Cardiac septum (tissue), 1 donor: ENCODE measurements at regions not wholly inside any gene's neighbourhood (a gene's known extent, or its start where the extent isn't known, plus 50 kb on each side); places are given as distances from the start of the nearest gene placed in this dataset.

Experiments used
- DNase-seq: peaks from one replicate; pipeline ENCODE4 v3.0.0-alpha.2; 2020; ENCODE audit warnings: low spot score
- intact Hi-C: fragments of 100-400 bp; cut with DNase I; formaldehyde crosslinking; loops from one replicate; pipeline ENCODE4 v1.14.0; 2022
- donor health status: DM: no; HTN: no; CAD: no.

DNA sequence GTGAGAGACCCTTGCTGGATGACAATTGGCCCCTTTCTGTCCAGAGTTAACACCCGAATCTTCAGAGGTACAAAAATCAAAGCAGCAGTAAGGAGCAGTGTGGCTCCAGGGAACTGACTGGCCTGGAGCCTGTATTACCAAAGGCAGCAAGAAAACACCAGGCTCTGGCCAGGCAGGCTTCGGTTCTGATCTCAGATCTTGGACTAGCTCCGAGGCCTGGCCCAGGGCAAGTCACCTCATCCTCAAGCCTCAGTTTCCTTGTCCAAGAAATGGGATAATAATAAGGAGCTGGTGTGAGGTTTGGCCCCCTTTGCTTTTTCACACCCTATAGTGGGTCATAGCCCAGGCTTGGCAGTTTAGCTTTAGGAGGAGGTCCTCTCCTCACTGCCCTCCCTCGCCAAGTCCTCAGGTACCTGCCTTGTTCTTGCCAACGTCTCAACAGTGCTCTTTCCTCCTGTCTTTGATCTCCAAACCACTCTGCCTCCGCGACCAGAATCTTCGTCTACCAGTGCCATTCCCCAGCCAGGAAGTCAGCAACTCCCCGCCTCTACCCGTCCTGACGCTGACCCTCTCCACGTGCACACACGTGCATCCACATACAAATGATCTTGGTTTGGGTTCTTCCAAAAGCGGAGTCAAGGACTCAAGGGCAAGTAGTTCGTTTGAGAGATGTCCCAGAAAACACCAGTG lies 82.6 kb upstream of the TLE3 start:
- intact Hi-C loops, result no loop called here
- peak; percentile 44 for DNase-seq

DNA sequence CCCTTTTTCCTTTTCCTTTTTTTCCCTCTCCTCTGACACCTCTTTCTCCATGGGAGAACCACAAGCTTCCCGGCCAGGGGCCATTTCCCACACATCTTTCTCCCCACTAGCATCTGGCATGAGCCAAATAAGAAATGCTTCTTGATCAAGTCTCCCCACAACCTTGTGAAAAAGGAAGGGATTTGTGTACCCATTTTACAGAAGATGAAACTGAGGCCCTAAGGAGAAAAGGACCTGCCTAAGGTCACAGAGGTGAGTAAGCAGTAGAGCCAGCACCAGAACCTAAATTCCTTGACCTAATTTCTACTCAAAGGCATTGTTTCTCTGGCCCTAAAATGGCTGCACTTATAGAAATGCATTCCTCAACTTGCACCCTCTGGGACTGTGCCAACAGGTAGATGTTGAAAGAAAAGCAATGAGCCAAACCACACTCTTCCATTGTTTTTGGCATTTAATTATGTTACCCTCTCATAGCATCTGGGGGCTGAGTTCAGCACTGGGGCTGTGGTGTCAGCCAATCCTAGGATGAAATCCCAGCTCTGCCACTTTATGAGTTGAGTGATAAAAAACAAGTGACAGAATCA lies 81.7 kb upstream of the TLE3 start:
- intact Hi-C loops, result no loop called here

DNA sequence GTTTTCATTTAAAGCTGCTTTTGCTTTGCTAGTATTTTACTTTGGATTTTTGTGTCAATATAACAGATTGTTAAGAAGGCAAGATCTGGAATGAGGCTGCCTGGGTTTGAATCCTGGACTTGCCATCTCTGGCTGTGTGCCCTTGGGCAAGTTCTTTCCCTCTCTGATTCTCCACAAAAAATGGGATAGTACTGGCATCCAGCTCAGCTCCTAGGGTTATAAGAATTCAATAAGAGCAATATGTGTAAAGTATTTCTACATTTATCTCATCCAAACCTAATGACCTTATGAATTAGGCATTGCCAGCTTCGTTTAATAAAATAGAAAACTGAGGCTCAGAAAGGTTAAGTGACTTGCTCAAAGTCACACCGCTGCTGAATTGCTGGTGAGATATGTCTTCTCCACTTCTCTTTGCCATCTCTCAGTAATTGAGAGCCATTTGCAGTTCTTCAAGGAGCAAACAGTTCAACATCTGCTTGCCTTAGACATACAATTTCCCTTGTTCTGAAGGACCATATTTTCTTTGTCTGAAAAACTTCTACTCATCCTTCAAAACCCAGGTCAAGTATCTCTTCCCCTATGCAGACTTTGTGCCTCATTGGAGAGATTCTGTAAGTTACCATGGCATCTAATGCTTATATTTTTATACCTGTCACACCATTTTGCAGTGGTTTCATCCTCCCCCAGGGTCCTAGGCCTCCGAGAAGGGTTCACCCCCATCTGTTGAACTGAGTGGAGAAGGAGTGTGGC lies 80.8 kb upstream of the TLE3 start:
- peak; percentile 12 for DNase-seq
- intact Hi-C loops, result no loop called here

More for the DNA sequence above, 81.7 kb upstream of the TLE3 start:
- DNase-seq, result peak; percentile 27

DNA sequence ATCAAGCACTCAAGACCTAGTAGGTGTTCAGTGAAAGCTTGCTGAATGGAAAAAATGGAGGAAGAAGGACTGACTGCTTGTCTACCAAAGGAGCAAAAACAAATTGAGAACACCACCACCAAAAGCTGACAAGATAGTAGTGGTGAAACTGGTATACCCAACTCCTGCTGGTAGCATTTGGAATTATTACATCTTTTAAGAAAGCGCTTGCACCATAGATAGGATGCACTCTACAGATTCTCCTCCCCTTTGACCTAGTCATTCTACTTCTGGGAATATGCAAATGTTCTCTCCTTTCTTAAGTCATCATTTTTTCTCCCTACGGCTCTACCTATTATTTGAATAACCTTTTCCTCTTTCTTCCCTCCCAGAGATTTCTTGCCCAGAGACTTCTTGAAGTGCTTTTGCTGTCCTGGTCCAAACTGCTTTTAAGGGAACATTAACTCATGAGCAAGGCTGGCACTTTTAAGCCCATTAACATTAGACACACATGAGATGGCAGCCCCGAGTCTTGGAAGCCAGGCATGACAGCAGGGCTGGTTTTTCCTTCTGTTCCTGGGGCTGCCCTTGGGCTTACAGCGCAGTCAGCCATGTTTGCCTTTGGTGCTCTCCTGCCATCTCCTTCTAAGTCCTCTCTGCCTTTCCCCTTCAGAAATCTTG lies 75.0 kb upstream of the TLE3 start:
- intact Hi-C loops, result no loop called here
- peak; percentile 54 for DNase-seq

DNA sequence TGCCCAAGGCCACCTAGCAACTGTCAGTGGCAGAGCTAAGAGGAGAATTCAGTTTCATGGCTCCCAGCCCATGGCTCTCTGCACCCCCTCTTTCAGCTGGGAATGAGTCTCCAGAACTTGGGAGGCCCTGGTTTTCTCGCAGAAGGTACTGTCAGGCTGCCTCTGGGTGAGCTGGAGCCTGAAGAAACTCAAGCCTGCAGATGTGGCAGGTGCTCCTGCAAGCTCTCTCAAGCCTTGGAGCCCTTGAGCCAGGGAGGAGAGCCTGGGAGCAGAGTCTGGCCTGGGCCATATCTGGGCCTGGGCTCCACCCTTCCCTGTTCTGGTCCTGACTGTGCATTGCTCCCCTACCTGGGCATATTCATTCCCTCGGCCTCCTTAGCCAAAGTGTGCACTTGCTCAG lies 74.4 kb upstream of the TLE3 start:
- intact Hi-C loops, result no loop called here
- DNase-seq, result peak; percentile 51

DNA sequence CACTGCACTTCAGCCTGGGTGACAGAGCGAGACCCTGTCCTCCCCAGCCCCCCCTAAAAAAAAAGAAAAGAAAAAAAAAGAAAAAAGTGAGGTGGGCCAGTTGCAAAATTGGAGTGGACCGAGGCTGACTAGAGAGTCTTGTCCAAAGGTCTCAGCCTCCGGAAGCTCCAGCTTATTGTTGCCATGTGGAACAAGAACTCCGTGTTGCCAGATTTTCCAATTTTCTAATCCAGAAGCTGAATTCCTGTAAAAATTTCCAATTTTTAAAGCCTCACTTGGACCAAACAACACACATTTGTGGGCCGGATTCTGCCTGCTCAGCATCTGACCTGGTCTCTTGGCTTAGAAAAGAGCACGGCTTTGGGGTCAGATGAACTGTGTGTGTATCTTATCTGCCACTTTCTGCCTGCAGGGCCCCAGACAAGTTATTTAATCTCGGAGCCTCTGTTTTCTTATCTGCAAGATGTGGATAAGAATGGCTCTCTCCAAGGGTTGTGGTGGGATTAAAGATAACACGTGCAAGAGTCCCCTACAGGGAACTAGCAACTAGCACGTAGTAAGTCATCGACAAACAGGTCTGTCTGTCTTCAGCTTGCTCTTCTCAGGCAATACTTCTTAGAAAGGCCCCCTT lies 73.7 kb upstream of the TLE3 start:
- intact Hi-C loops, result no loop called here
- peak; percentile 44 for DNase-seq

DNA sequence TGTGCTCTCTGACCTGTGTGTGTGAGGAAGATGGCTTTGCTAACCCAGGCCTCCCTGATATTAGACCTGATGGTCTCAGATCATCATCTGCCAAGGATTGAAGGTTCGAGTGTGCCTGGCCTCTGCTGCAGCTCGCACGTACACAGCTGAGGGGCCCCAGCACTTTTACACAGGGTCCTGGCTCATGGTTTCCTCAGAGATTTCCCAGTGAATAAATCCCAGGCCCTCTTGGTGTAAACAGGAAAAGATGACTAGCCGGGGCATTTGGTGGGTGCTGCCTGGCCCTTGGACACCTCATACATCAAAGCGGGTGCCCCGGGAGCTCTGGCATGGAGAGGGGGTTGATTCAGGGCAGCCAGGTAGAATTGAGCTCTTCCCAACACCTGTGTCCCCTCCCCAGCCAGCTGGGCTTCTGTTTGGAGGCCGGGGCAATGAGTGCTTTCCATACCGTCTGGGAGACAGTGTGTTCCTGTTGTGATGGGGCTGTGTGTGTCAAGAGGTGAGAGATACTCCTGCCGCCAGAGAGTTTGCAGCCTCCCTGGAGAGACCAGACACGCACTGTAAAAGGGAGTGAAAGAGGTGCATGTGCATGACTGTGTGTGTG lies 72.5 kb upstream of the TLE3 start:
- peak; percentile 47 for DNase-seq
- intact Hi-C loops, result no loop called here

DNA sequence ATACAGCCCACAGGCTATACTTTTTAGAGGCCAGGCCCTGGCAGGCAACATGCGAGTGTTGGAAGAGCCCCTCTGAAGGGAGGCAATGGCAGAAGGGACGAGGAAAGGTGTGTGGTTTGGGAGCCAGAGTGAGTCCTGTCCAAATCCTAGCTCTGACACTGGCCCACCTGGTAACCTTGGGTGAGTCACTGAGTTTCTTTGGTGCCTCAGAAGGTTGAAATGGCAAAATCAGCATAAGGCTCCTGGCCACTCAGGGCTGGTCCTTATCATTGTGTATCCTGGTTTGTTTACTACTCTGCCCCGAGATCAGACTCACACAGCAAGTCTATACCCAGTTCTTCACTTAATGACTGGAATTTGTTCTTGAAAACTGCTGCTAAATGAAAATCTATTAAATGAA lies 71.4 kb upstream of the TLE3 start:
- intact Hi-C loops, result loop anchor here (5.0 kb wide), 1 partner anchor 572 kb away; no protein-coding TSS in a partner anchor
- peak; percentile 47 for DNase-seq

DNA sequence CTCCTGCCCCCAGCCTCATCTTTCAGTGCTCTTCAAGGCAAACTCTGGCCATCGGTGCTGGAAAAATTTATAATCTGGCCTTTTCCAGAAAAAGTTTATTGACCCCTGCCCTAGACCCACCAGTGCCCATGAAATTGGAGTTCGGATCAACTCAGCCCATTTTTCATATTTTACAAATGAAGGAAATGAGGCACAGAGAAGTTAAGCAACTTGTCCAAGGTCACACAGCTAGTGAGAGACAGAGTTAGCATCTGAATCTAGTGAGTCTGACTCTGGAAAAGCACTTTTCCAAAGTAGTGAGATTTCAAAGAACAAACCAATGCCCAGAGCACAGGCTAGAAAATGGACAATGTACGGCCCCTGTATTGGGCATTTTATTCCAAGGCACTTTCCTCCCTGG lies 69.4 kb upstream of the TLE3 start:
- DNase-seq, result no peak
- intact Hi-C loops, result loop anchor here (5.0 kb wide), 1 partner anchor 570 kb away; no protein-coding TSS in a partner anchor

DNA sequence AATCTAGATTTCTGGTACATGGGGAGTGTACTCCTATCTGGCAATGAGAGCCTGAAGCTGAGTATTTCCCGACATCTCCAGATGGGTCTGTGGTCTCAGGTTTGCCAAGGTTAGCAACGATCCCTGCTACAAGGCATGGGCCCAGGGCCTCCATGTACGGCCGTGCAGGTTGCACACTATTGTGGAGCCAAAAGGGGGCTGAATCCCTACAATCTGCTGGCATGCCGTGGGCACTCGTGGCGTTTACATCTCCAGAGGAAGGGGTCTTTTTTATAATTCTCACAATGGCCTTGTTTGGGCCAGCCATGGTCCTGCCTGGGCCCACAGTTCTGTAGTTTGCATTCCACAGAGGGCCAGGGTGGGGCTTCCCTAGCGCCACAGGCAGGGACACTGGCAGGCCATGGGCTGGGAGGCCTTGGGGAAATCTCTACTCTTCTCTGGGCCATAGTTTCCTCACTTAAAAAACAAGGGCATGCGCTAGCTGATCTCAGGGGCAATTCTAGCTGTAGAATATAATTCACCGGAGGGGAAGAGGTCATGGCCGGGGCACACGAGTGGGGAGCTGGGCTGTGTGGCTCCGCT lies 68.9 kb upstream of the TLE3 start:
- peak; percentile 53 for DNase-seq
- intact Hi-C loops, result loop anchor here (5.0 kb wide), 1 partner anchor 569 kb away; no protein-coding TSS in a partner anchor

DNA sequence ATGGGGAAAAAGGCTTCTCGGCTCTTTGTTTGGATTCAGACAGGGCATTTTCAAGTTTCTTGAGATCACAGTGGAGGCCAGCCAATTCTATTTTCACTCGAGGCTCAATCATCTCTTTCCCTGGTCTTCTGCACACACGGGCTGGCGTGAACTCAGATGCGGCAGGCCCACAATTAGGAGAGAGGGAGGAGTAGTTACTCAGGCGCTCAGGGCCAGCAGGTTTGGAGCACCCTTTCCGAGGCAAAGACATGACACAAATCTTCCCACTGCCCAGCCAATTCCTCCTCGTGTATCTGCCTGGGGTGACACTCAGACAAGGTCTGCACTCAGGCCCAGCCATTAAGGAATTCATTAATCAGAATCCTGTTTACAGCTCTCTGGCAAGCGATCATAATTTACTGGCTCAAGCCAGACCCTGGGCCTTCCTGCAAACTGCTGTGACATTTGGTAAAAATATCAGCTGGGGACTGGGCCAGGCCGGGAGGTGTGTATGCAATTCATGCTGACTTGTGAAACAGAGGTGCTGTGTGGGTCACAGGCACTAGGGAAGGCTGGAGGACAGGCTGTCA lies 68.1 kb upstream of the TLE3 start:
- intact Hi-C loops, result loop anchor here (5.0 kb wide), 1 partner anchor 568 kb away; no protein-coding TSS in a partner anchor
- DNase-seq, result peak; percentile 88

DNA sequence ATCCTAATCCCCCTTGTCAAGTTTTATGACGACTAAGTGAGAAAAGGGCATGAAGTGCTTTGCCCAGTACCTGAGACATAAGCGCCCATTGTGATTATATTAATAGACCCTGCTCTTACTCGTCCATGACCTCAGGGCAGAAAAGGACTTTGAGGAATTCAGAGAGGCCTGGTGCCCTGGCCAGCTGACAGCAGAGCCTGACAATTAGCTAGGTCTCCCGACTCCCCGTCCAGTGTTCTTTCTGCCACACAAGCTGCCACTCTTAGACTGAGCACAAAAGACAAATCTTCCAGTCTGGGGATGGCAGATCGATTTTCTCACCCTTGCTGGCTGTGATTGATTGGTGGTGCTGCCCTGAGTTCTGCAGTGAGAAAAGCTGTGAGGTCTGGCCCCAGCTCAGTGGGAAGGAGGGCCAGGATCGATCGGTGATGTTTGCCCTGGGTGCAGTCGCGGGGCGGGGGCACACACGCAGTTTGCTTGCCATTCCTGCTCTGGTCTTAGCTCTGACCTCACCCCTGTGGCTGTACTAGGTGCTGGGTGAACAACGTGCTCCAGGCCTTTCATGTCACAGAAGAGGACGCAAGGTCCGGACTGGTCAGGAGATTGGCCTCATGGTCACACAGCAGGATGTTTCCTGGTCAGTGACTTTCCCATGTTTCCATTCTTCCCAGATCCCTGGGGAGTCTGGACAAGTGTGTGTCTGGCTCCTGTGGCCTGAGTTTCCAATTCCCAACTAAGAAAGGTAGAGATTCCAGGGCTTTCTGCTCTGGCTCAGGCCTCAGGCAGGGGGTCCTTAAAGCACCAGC lies 67.4 kb upstream of the TLE3 start:
- peak; percentile 74 for DNase-seq

DNA sequence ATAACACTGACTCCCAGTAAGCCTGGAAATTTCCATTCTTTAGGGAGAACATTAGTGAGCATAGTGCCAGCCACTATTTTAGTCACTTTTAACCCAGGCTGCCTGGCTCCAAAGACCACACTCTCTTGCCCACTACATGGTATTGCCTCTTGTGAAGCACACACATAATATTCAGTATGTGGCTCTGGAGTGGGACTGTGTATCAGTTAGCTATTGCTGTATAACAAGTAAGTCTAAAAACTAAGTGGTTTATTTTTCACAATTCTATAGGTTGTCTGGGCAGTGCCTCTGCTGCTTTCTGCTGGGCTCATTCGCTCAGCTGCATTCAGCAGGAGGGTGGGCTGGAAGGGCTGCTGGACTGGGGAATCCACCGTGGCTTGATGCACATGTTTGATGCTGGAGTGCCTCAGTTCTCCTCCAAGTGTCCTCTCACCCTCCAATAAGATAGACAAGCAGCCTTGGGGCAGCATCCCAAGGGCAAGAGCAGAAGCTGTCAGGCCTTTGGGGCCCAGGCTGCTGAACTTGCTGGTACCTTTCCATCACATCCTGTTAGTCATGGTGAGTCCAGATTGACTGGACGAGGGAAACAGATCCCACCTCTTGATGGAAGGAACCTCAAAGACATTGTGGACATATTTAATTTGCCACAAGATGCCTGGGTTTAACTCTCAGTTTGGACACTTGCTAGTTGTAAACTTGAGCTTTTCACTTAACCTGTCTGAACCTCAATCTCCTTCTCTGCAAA lies 66.6 kb upstream of the TLE3 start:
- intact Hi-C loops, result no loop called here
- DNase-seq, result peak; percentile 36

More for the DNA sequence above, 67.4 kb upstream of the TLE3 start:
- intact Hi-C loops, result loop anchor here (5.0 kb wide), 1 partner anchor 568 kb away; no protein-coding TSS in a partner anchor

DNA sequence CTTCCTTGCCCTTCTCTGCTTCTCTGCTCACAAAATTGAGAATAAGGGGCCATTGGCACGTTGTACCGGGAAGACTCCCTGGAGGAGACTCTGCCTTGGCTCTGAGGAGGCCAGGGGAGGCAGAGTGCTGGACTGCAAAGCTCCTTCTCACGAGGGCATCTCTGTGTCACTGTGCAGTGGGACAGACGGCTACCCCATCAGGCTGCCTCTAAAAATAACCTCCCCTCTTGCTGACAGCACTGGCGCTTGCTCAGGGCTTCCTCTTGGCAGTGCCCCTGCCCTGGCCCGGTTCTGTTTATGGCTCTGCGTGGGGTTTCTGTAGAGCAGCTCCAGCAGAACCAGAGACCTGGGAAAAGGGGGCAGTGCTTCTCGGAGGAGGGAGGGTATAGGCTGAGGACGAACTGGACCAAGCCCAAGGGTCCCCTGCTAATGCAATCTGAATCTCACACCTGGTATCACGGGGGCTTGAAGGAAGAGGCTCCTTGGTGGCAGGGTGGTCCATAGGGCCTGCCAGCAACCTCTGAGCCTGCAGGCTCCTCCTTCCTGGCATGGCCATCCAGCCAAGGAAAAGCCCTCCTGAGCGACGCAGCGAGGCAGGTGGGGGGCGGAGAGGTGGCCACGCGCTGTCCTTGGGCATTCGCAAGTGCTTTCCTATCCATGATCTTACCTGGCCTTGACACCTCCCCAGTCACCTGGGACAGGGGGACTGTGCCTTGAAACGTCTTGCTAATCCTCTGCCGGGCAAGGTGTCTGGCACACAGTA lies 63.3 kb upstream of the TLE3 start:
- intact Hi-C loops, result loop anchor here (2.0 kb wide), 1 partner anchor 60 kb away; no protein-coding TSS in a partner anchor
- peak; percentile 82 for DNase-seq

DNA sequence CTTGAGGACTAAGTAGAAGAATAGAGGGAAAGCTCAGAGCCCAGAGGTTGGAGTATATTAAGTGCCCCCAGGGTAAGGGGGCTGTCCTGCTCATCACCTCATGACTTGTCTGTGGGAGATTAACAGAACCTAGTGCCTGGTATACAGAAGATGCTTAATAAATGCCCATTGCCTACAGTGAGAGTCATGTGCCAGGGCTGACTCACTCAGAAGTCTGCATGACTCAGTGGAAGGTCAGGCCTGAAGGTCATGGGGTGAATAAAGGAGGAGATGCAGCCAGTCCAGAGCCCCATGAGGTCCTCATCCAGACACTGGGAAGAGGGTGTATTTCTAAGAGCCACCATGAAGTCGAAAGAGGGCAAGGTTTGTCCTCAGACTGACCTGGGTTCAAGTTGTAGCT lies 62.5 kb upstream of the TLE3 start:
- DNase-seq, result peak; percentile 74
- intact Hi-C loops, result loop anchor here (2.0 kb wide), 1 partner anchor 59 kb away; no protein-coding TSS in a partner anchor

DNA sequence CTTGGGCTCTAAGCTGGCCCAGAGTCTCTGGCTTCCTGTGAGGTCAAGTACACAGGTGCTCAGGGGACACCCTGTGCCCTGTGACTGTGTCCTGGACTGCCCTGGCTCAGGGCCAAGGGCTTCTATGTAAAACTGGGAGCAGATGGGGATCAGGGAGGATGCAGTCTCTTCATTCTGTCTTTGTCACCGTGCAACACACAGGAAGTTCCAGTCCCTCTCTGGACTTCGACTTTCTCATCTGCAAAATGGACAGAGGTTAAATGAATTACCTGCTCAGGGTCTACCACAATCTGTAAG lies 61.9 kb upstream of the TLE3 start:
- DNase-seq, result peak; percentile 41
- intact Hi-C loops, result loop anchor here (2.0 to 5.0 kb wide), 2 partner anchors 47 to 59 kb away; no protein-coding TSS in a partner anchor
